ENCODE measurements at regions not wholly inside any gene's neighbourhood (a gene's known extent, or its start where the extent isn't known, plus 50 kb on each side); places are given as distances from the start of the nearest gene placed in this dataset.

GRCh38 chr21:20424943-20425342 is 573.3 kb upstream of the NCAM2 start:
- TF ChIP-seq POLR2AphosphoS5 (IDR thresholded peaks at IDR 0.05) = no peak
- TF ChIP-seq, protein P1, sequence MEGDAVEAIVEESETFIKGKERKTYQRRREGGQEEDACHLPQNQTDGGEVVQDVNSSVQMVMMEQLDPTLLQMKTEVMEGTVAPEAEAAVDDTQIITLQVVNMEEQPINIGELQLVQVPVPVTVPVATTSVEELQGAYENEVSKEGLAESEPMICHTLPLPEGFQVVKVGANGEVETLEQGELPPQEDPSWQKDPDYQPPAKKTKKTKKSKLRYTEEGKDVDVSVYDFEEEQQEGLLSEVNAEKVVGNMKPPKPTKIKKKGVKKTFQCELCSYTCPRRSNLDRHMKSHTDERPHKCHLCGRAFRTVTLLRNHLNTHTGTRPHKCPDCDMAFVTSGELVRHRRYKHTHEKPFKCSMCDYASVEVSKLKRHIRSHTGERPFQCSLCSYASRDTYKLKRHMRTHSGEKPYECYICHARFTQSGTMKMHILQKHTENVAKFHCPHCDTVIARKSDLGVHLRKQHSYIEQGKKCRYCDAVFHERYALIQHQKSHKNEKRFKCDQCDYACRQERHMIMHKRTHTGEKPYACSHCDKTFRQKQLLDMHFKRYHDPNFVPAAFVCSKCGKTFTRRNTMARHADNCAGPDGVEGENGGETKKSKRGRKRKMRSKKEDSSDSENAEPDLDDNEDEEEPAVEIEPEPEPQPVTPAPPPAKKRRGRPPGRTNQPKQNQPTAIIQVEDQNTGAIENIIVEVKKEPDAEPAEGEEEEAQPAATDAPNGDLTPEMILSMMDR (IDR thresholded peaks at IDR 0.05) = no peak
- no peak for TF ChIP-seq POLR2A (IDR thresholded peaks at IDR 0.05; ENCODE audit: low read depth)
